ENCODE measurements at regions not wholly inside any gene's neighbourhood (a gene's known extent, or its start where the extent isn't known, plus 50 kb on each side); places are given as distances from the start of the nearest gene placed in this dataset.

- TF ChIP-seq TCF7L2 (IDR thresholded peaks at IDR 0.05; ENCODE audit: low read depth, low read length) (no peak), SIN3A (IDR thresholded peaks at IDR 0.05; ENCODE audit: borderline replicate concordance, insufficient read depth, low read depth, low read length) (no peak)
- TF ChIP-seq, protein P1, sequence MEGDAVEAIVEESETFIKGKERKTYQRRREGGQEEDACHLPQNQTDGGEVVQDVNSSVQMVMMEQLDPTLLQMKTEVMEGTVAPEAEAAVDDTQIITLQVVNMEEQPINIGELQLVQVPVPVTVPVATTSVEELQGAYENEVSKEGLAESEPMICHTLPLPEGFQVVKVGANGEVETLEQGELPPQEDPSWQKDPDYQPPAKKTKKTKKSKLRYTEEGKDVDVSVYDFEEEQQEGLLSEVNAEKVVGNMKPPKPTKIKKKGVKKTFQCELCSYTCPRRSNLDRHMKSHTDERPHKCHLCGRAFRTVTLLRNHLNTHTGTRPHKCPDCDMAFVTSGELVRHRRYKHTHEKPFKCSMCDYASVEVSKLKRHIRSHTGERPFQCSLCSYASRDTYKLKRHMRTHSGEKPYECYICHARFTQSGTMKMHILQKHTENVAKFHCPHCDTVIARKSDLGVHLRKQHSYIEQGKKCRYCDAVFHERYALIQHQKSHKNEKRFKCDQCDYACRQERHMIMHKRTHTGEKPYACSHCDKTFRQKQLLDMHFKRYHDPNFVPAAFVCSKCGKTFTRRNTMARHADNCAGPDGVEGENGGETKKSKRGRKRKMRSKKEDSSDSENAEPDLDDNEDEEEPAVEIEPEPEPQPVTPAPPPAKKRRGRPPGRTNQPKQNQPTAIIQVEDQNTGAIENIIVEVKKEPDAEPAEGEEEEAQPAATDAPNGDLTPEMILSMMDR (IDR thresholded peaks at IDR 0.05) = no peak
These were observed 991.5 kb downstream of the PCDH18 start for GRCh38 chr4:136540747-136541146.

Measured in Panc1 (cell line).